Embryonic facial prominence (tissue), 1 donor: ENCODE measurements at regions not wholly inside any gene's neighbourhood (a gene's known extent, or its start where the extent isn't known, plus 50 kb on each side); places are given as distances from the start of the nearest gene placed in this dataset.
"Not testable (repeated sequence)": the region's sequence is repeated elsewhere in the genome, so short reads cannot be mapped to it uniquely, and the experiment has no call there.

Experiments used
- DNase-seq: peaks from one replicate; pipeline ENCODE4 v3.0.0-alpha.2; 2016; ENCODE audit errors: extremely low spot score

- DNase-seq, result no peak
Measured at GRCh38 chr7:119256446-119257131, 1016.4 kb upstream of the KCND2 start.

GRCh38 chr7:119266790-119267189 is 1006.2 kb upstream of the KCND2 start:
- not testable (repeated sequence) for DNase-seq

- DNase-seq, result peak; percentile 62
Measured at GRCh38 chr7:119270045-119270464, 1002.9 kb upstream of the KCND2 start.

GRCh38 chr7:119270644-119271043 is 1002.3 kb upstream of the KCND2 start:
- no peak for DNase-seq

GRCh38 chr7:119271147-119271779 is 1001.7 kb upstream of the KCND2 start:
- no peak for DNase-seq

- DNase-seq, result no peak
Measured at GRCh38 chr7:119281181-119281846, 991.7 kb upstream of the KCND2 start.

- DNase-seq, result no peak
Measured at GRCh38 chr7:119283353-119283752, 989.6 kb upstream of the KCND2 start.

- no peak for DNase-seq
Measured at GRCh38 chr7:119288416-119288815, 984.6 kb upstream of the KCND2 start.

- not testable (repeated sequence) for DNase-seq
Measured at GRCh38 chr7:119300341-119300740, 972.6 kb upstream of the KCND2 start.

- DNase-seq, result no peak
Measured at GRCh38 chr7:119320316-119320715, 952.7 kb upstream of the KCND2 start.

- no peak for DNase-seq
Measured at GRCh38 chr7:119329715-119330114, 943.3 kb upstream of the KCND2 start.

- no peak for DNase-seq
Measured at GRCh38 chr7:119335405-119335804, 937.6 kb upstream of the KCND2 start.

GRCh38 chr7:119341822-119342221 is 931.2 kb upstream of the KCND2 start:
- no peak for DNase-seq

- no peak for DNase-seq
Measured at GRCh38 chr7:119343289-119343688, 929.7 kb upstream of the KCND2 start.

GRCh38 chr7:119344466-119344865 is 928.5 kb upstream of the KCND2 start:
- no peak for DNase-seq

- DNase-seq, result no peak
Measured at GRCh38 chr7:119348491-119348890, 924.5 kb upstream of the KCND2 start.

GRCh38 chr7:119350334-119350733 is 922.6 kb upstream of the KCND2 start:
- DNase-seq, result no peak

GRCh38 chr7:119351320-119351719 is 921.7 kb upstream of the KCND2 start:
- no peak for DNase-seq

GRCh38 chr7:119374436-119374835 is 898.5 kb upstream of the KCND2 start:
- no peak for DNase-seq

- DNase-seq, result no peak
Measured at GRCh38 chr7:119377861-119378260, 895.1 kb upstream of the KCND2 start.

GRCh38 chr7:119382726-119383125 is 890.2 kb upstream of the KCND2 start:
- DNase-seq, result no peak

GRCh38 chr7:119395024-119395423 is 878.0 kb upstream of the KCND2 start:
- no peak for DNase-seq

- no peak for DNase-seq
Measured at GRCh38 chr7:119397156-119397555, 875.8 kb upstream of the KCND2 start.
